ENCODE measurements at regions not wholly inside any gene's neighbourhood (a gene's known extent, or its start where the extent isn't known, plus 50 kb on each side); places are given as distances from the start of the nearest gene placed in this dataset.

- no peak for TF ChIP-seq POLR2A (IDR thresholded peaks at IDR 0.05; ENCODE audit: low read length)
- TF ChIP-seq GATA1 (IDR thresholded peaks at IDR 0.05; ENCODE audit: low read depth, low read length), result no peak
These were observed 102.1 kb upstream of the SSBP2 start for GRCh38 chr5:81853030-81853357.

Measured in erythroblast (primary cell).